ENCODE measurements at regions not wholly inside any gene's neighbourhood (a gene's known extent, or its start where the extent isn't known, plus 50 kb on each side); places are given as distances from the start of the nearest gene placed in this dataset.

DNA sequence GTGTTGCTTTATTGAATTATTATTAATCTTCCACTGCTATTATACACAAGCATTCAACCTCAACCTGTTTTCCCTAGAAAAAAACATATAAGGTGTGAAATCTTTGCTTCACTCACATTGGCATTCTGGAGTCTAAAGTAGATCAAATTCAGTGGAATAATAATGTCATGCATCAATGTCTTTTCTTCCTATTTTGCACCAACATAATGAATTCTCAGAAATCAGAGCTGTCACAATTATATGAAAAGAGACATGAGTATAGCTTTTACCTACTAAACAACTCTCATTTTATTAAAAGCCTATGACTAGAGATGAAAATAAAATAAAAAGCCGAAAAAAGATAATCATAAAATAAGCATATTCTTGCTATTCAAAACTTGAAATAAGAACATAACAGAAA, 96.3 kb upstream of the QRFPR start:
- H3K4me3 ChIP-seq (ENCODE audit: low read depth, low read length): no peak overlapping the region
- no peak overlapping the region for H3K27ac ChIP-seq (ENCODE audit: low read depth, low read length)
- TF ChIP-seq, protein P1, sequence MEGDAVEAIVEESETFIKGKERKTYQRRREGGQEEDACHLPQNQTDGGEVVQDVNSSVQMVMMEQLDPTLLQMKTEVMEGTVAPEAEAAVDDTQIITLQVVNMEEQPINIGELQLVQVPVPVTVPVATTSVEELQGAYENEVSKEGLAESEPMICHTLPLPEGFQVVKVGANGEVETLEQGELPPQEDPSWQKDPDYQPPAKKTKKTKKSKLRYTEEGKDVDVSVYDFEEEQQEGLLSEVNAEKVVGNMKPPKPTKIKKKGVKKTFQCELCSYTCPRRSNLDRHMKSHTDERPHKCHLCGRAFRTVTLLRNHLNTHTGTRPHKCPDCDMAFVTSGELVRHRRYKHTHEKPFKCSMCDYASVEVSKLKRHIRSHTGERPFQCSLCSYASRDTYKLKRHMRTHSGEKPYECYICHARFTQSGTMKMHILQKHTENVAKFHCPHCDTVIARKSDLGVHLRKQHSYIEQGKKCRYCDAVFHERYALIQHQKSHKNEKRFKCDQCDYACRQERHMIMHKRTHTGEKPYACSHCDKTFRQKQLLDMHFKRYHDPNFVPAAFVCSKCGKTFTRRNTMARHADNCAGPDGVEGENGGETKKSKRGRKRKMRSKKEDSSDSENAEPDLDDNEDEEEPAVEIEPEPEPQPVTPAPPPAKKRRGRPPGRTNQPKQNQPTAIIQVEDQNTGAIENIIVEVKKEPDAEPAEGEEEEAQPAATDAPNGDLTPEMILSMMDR (IDR thresholded peaks at IDR 0.05; ENCODE audit: low read depth, low read length): no peak
- H3K9me3 ChIP-seq (ENCODE audit: control insufficient read depth, insufficient read depth, low read length): no peaks in the 10 kb centered on the region
- CTCF ChIA-PET: interaction anchor here (2.4 kb wide), 1 partner anchor 15 kb away, joined by 10 read pairs; no protein-coding TSS in a partner anchor
- DNase-seq (ENCODE audit: low read depth, low spot score): no peak
- no peaks in the 10 kb centered on the region for H3K27me3 ChIP-seq (ENCODE audit: control insufficient read depth, insufficient read depth, low read length)
- POLR2A ChIA-PET: no interaction called here

DNA sequence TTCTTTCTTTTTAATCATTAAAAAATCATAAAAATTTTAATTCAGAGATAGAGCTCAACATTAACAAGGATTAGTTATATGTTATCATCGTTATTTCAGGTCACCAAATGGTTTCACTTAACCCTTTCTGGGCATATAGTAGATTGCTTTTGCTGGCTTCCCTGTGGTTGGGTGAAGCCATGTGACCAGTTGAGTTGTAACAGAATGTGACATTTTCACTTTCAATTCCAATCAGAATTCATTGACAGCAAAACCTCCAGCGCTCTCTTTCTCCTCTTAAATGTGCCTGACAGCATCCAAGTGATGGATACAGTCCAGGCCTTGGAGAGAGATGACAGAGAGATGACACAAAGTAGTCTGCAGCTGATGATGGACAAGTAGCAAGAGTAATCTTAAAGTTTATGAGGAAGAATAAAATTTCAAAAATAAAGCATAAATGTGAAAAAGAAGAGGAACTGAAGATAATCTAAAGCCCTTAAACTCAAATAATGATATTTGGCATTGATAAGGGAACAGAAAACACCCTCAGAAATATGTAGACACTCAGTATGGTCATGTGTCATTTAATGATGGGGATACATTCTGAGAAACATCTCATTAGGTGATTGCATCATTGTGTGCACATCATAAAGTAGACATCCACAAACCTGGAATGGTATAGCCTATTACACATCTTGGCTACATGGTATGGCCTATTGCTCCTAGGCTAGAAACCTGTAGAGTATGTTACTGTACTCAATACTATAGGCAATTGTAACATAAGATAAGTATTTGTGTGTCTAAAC, 92.3 kb upstream of the QRFPR start:
- no peak overlapping the region for H3K27ac ChIP-seq (ENCODE audit: low read depth, low read length)
- H3K27me3 ChIP-seq (ENCODE audit: control insufficient read depth, insufficient read depth, low read length): no peaks in the 10 kb centered on the region
- TF ChIP-seq, protein P1 (IDR thresholded peaks at IDR 0.05; ENCODE audit: low read depth, low read length): no peak
- no peaks in the 10 kb centered on the region for H3K9me3 ChIP-seq (ENCODE audit: control insufficient read depth, insufficient read depth, low read length)
- no peak for DNase-seq (ENCODE audit: low read depth, low spot score)
- ChIA-PET CTCF (interaction anchor here (0.6 to 1.3 kb wide), 5 partner anchors 10 to 264 kb away, joined by 3 to 8 read pairs (median 4); no protein-coding TSS in a partner anchor), POLR2A (no interaction called here)
- no peak overlapping the region for H3K4me3 ChIP-seq (ENCODE audit: low read depth, low read length)

DNA sequence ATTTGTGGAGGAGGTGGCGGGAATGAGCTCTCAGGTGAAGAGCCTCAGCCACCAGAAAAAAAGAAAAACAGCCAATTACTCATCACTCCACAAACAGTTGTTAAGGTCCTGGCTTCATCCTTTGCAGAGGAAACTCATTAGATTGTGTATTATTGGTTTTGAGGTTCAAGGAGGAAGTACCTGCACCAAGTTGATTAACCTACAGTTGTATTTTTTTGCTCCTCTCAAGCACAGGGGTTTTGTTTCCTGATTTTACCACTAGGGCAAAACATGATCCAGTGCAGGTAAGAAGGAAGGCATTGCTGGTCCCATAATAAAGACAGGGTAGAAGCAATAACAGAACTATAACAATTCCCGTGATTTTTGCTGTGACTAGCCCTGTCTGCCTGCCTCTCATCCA, 84.0 kb upstream of the QRFPR start:
- no peaks in the 10 kb centered on the region for H3K27me3 ChIP-seq (ENCODE audit: control insufficient read depth, insufficient read depth, low read length)
- no peak overlapping the region for H3K4me3 ChIP-seq (ENCODE audit: low read depth, low read length)
- no peak for DNase-seq (ENCODE audit: low read depth, low spot score)
- CTCF ChIA-PET: interaction anchor here (0.6 to 1.7 kb wide), 4 partner anchors 16 to 272 kb away, joined by 3 to 5 read pairs (median 4); no protein-coding TSS in a partner anchor
- no peaks in the 10 kb centered on the region for H3K9me3 ChIP-seq (ENCODE audit: control insufficient read depth, insufficient read depth, low read length)
- TF ChIP-seq, protein P1 (IDR thresholded peaks at IDR 0.05; ENCODE audit: low read depth, low read length): no peak
- POLR2A ChIA-PET: no interaction called here
- H3K27ac ChIP-seq (ENCODE audit: low read depth, low read length): no peak overlapping the region

DNA sequence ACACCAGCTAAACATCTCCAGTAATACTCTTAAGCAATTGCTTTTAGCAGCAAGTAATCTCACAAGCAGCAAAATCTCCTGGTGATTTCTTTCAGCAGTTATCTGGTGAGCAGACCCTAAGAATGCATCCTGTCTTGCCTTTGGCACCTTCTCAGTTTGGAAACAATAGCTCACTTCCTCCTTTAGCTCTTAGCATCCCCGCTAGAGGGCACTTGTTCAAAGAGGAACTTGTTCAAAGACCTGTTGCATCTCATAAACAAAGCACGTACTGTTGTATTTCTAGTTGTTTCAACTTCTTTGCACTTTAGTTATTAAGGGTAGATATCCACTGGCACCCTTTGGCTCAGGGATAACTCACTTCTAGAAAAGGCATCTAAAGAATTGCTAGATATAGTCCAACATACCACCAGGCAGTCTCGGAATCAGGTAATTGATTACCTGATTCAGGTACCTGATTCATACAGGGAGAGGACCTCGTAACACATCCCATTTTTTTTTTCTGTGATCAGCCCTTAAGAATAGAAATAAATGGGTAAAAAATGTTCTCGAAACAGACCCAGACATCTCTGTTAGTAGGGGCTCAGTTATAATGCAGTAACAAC, 81.9 kb upstream of the QRFPR start:
- TF ChIP-seq, protein P1 (IDR thresholded peaks at IDR 0.05; ENCODE audit: low read depth, low read length): peak; percentile 80
- H3K27ac ChIP-seq (ENCODE audit: low read depth, low read length): no peak overlapping the region
- ChIA-PET POLR2A (no interaction called here), CTCF (interaction anchor here (0.7 to 3.4 kb wide), 42 partner anchors 8 to 950 kb away, joined by 3 to 56 read pairs (median 5); no protein-coding TSS in a partner anchor)
- no peaks in the 10 kb centered on the region for H3K9me3 ChIP-seq (ENCODE audit: control insufficient read depth, insufficient read depth, low read length)
- DNase-seq (ENCODE audit: low read depth, low spot score): peak; percentile 24
- no peaks in the 10 kb centered on the region for H3K27me3 ChIP-seq (ENCODE audit: control insufficient read depth, insufficient read depth, low read length)
- H3K4me3 ChIP-seq (ENCODE audit: low read depth, low read length): no peak overlapping the region

DNA sequence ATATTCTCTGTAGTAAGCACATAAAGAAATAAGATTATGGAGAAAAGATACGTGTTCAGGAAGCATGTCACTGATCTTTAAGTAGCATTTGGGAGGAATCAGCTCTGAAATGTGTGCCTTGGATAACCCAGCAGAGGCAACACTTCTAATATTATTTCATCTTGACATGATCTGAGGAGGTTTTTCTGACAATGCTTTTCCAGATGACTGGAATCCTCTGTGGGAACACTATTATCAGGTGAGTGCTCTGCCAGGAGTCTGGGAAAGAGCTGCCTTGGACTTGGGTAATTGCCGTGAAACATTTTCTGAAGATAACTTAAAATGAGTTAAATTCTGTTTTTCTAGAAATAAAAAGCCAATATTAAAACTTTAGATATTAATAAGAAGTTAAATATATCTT, 78.2 kb upstream of the QRFPR start:
- ChIA-PET POLR2A (no interaction called here), CTCF (interaction anchor here (0.6 to 1.8 kb wide), 6 partner anchors 25 to 328 kb away, joined by 3 to 7 read pairs (median 5); no protein-coding TSS in a partner anchor)
- Histone ChIP-seq H3K27ac (ENCODE audit: low read depth, low read length) (no peak overlapping the region), H3K9me3 (ENCODE audit: control insufficient read depth, insufficient read depth, low read length) (no peaks in the 10 kb centered on the region), H3K27me3 (ENCODE audit: control insufficient read depth, insufficient read depth, low read length) (peaks cover 2% of the 10 kb centered on the region), H3K4me3 (ENCODE audit: low read depth, low read length) (no peak overlapping the region)
- TF ChIP-seq, protein P1 (IDR thresholded peaks at IDR 0.05; ENCODE audit: low read depth, low read length): no peak
- no peak for DNase-seq (ENCODE audit: low read depth, low spot score)

Measured in AG04450 (cell line).